ENCODE measurements at regions not wholly inside any gene's neighbourhood (a gene's known extent, or its start where the extent isn't known, plus 50 kb on each side); places are given as distances from the start of the nearest gene placed in this dataset.

- TF ChIP-seq, protein P1, sequence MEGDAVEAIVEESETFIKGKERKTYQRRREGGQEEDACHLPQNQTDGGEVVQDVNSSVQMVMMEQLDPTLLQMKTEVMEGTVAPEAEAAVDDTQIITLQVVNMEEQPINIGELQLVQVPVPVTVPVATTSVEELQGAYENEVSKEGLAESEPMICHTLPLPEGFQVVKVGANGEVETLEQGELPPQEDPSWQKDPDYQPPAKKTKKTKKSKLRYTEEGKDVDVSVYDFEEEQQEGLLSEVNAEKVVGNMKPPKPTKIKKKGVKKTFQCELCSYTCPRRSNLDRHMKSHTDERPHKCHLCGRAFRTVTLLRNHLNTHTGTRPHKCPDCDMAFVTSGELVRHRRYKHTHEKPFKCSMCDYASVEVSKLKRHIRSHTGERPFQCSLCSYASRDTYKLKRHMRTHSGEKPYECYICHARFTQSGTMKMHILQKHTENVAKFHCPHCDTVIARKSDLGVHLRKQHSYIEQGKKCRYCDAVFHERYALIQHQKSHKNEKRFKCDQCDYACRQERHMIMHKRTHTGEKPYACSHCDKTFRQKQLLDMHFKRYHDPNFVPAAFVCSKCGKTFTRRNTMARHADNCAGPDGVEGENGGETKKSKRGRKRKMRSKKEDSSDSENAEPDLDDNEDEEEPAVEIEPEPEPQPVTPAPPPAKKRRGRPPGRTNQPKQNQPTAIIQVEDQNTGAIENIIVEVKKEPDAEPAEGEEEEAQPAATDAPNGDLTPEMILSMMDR (IDR thresholded peaks at IDR 0.05; ENCODE audit: insufficient read depth, low read depth, low read length): no peak
- TF ChIP-seq EZH2 (IDR thresholded peaks at IDR 0.05; ENCODE audit: insufficient read depth, low read length): no peak
Measured at GRCh38 chr5:52708463-52708862, 79.3 kb upstream of the ITGA1 start.
